Calu3 (cell line): ENCODE measurements at regions not wholly inside any gene's neighbourhood (a gene's known extent, or its start where the extent isn't known, plus 50 kb on each side); places are given as distances from the start of the nearest gene placed in this dataset.

ENCODE experiments used
- BruUV-seq: library from RNA; stranded (reverse); fragments of 400-500 nt; replicated peaks from 2 replicates; lab custom pipeline; 2021; lab: Mats Ljungman, UMichigan
- CTCF ChIA-PET: fragments of 300-600 bp; sonication (Branson Sonifier 250); formaldehyde crosslinking; loops from one replicate; lab custom pipeline; 2022; ENCODE audit warnings: antibody characterized with exemption; lab: Charles Lee
- DNase-seq: peaks from one replicate; pipeline ENCODE4 v3.0.0; 2022
- H3K27ac Mint-ChIP-seq: one replicate; pipeline ENCODE4 v1.8.0; 2022; ENCODE audit warnings: mixed read lengths; ENCODE audit not compliant: unreplicated experiment
- H3K27me3 Mint-ChIP-seq: one replicate; pipeline ENCODE4 v1.8.0; 2022; ENCODE audit warnings: mixed read lengths; ENCODE audit not compliant: unreplicated experiment
- H3K36me3 Mint-ChIP-seq: one replicate; pipeline ENCODE4 v1.8.0; 2022; ENCODE audit warnings: mild to moderate bottlenecking, moderate library complexity, mixed read lengths; ENCODE audit not compliant: insufficient read depth, unreplicated experiment
- H3K4me1 Mint-ChIP-seq: one replicate; pipeline ENCODE4 v1.8.0; 2022; ENCODE audit warnings: mild to moderate bottlenecking, low read depth, mixed read lengths; ENCODE audit not compliant: unreplicated experiment
- H3K4me3 Mint-ChIP-seq: one replicate; pipeline ENCODE4 v1.8.0; 2022; ENCODE audit warnings: mild to moderate bottlenecking, low read depth, moderate library complexity, mixed read lengths; ENCODE audit not compliant: unreplicated experiment
- H3K9me3 Mint-ChIP-seq: one replicate; pipeline ENCODE4 v1.8.0; 2022; ENCODE audit warnings: low read depth, mixed read lengths; ENCODE audit not compliant: unreplicated experiment
- CTCF ChIP-seq: fragments of 200-600 bp; IDR thresholded peaks from one replicate; pipeline ENCODE4 v1.8.0; 2022; ENCODE audit warnings: antibody characterized with exemption; ENCODE audit not compliant: unreplicated experiment
- intact Hi-C: fragments of 100-400 bp; cut with micrococcal nuclease; formaldehyde crosslinking; loops from one replicate; pipeline ENCODE4 v1.10.0; 2022; ENCODE audit not compliant: unreplicated experiment

- peak; percentile 26 for DNase-seq
Measured at GRCh38 chr2:182649316-182649715, 66.7 kb upstream of the DNAJC10 start.

GRCh38 chr2:182650704-182651103, 65.4 kb upstream of the DNAJC10 start:
- no TSS peak for BruUV-seq
- Mint-ChIP-seq H3K36me3 (no peaks in the 10 kb centered on the region), H3K4me1 (no peaks in the 10 kb centered on the region), H3K9me3 (no peaks in the 10 kb centered on the region), H3K27me3 (no peaks in the 10 kb centered on the region), H3K4me3 (no peak overlapping the region), H3K27ac (no peak overlapping the region)
- intact Hi-C loops: loop anchor here (5.0 kb wide), 1 partner anchor 913 kb away; no protein-coding TSS in a partner anchor
- no peak for DNase-seq
- no peak for TF ChIP-seq CTCF
- CTCF ChIA-PET: no interaction called here

More at GRCh38 chr2:182649316-182649715, 66.7 kb upstream of the DNAJC10 start:
- Mint-ChIP-seq H3K27ac (no peak overlapping the region), H3K4me3 (no peak overlapping the region), H3K36me3 (no peaks in the 10 kb centered on the region), H3K27me3 (no peaks in the 10 kb centered on the region), H3K9me3 (no peaks in the 10 kb centered on the region), H3K4me1 (no peaks in the 10 kb centered on the region)
- CTCF ChIA-PET: interaction anchor here (0.7 to 2.4 kb wide), 3 partner anchors 408 to 453 kb away, joined by 3 to 33 read pairs (median 3); no protein-coding TSS in a partner anchor
- BruUV-seq: no TSS peak
- TF ChIP-seq CTCF: peak; percentile 42
- intact Hi-C loops: loop anchor here (1.0 kb wide), 2 partner anchors 409 to 463 kb away; no protein-coding TSS in a partner anchor

GRCh38 chr2:182652326-182652725, 63.7 kb upstream of the DNAJC10 start:
- Mint-ChIP-seq H3K9me3 (no peaks in the 10 kb centered on the region), H3K4me3 (no peak overlapping the region), H3K27me3 (no peaks in the 10 kb centered on the region), H3K36me3 (no peaks in the 10 kb centered on the region), H3K27ac (no peak overlapping the region), H3K4me1 (no peaks in the 10 kb centered on the region)
- TF ChIP-seq CTCF: no peak
- no TSS peak for BruUV-seq
- DNase-seq: no peak
- CTCF ChIA-PET: interaction anchor here (0.5 to 0.6 kb wide), 2 partner anchors 31 to 139 kb away, joined by 3 to 4 read pairs; no protein-coding TSS in a partner anchor
- intact Hi-C loops: loop anchor here (5.0 kb wide), 1 partner anchor 915 kb away; no protein-coding TSS in a partner anchor

- no peaks in the 10 kb centered on the region for H3K27me3 Mint-ChIP-seq
- CTCF ChIA-PET: no interaction called here
- DNase-seq: no peak
- H3K27ac Mint-ChIP-seq: no peak overlapping the region
- H3K9me3 Mint-ChIP-seq: no peaks in the 10 kb centered on the region
- no peaks in the 10 kb centered on the region for H3K36me3 Mint-ChIP-seq
- BruUV-seq: no TSS peak
- no peaks in the 10 kb centered on the region for H3K4me1 Mint-ChIP-seq
- TF ChIP-seq CTCF: no peak
- intact Hi-C loops: no loop called here
- H3K4me3 Mint-ChIP-seq: no peak overlapping the region
Measured at GRCh38 chr2:182655750-182656149, 60.3 kb upstream of the DNAJC10 start.
